ENCODE measurements at regions not wholly inside any gene's neighbourhood (a gene's known extent, or its start where the extent isn't known, plus 50 kb on each side); places are given as distances from the start of the nearest gene placed in this dataset.

GRCh38 chr2:14270036-14270582 is 362.4 kb upstream of the LRATD1 start:
- CTCF ChIA-PET: no interaction called here
- DNase-seq (ENCODE audit: extremely low spot score): no peak
- TF ChIP-seq L3MBTL2 (conservative IDR thresholded peaks at IDR 0.05) (no peak), TARDBP (IDR thresholded peaks at IDR 0.05) (no peak), SP1 (IDR thresholded peaks at IDR 0.05) (no peak), NFRKB (IDR thresholded peaks at IDR 0.05) (no peak), ELF4 (IDR thresholded peaks at IDR 0.05) (no peak), LEF1 (IDR thresholded peaks at IDR 0.05; ENCODE audit: borderline replicate concordance) (no peak), FOXK2 (IDR thresholded peaks at IDR 0.05) (no peak)
- POLR2A ChIA-PET: no interaction called here

- CTCF ChIA-PET: no interaction called here
- TF ChIP-seq BHLHE40 (IDR thresholded peaks at IDR 0.05; ENCODE audit: borderline replicate concordance) (no peak), NFRKB (IDR thresholded peaks at IDR 0.05) (no peak), SUZ12 (IDR thresholded peaks at IDR 0.05) (no peak), ZNF384 (IDR thresholded peaks at IDR 0.05) (no peak)
- POLR2A ChIA-PET: no interaction called here
These were observed 360.0 kb upstream of the LRATD1 start for GRCh38 chr2:14272396-14273075.

GRCh38 chr2:14273650-14274049 is 358.9 kb upstream of the LRATD1 start:
- no peak for DNase-seq (ENCODE audit: extremely low spot score)
- CTCF ChIA-PET: no interaction called here
- POLR2A ChIA-PET: no interaction called here
- TF ChIP-seq HDGF (IDR thresholded peaks at IDR 0.05; ENCODE audit: borderline replicate concordance) (no peak), ZNF384 (IDR thresholded peaks at IDR 0.05) (no peak), ELF4 (IDR thresholded peaks at IDR 0.05) (no peak), CTBP1 (IDR thresholded peaks at IDR 0.05; ENCODE audit: borderline replicate concordance) (no peak), FOXM1 (IDR thresholded peaks at IDR 0.05; ENCODE audit: borderline replicate concordance) (no peak), NFRKB (IDR thresholded peaks at IDR 0.05) (no peak), ARNT (IDR thresholded peaks at IDR 0.05) (no peak), TARDBP (IDR thresholded peaks at IDR 0.05) (no peak), FOXA1 (IDR thresholded peaks at IDR 0.05) (no peak), LEF1 (IDR thresholded peaks at IDR 0.05; ENCODE audit: borderline replicate concordance) (no peak), SP1 (IDR thresholded peaks at IDR 0.05) (no peak)

More at GRCh38 chr2:14272396-14273075, 360.0 kb upstream of the LRATD1 start:
- DNase-seq (ENCODE audit: extremely low spot score): no peak

- ChIA-PET CTCF (no interaction called here), POLR2A (no interaction called here)
- no peak for DNase-seq (ENCODE audit: extremely low spot score)
- TF ChIP-seq TARDBP (IDR thresholded peaks at IDR 0.05) (no peak), FOXK2 (IDR thresholded peaks at IDR 0.05) (no peak)
These were observed 348.3 kb upstream of the LRATD1 start for GRCh38 chr2:14284244-14284643.

GRCh38 chr2:14285812-14286211 is 346.7 kb upstream of the LRATD1 start:
- CTCF ChIA-PET: no interaction called here
- POLR2A ChIA-PET: no interaction called here

GRCh38 chr2:14288016-14288415 is 344.5 kb upstream of the LRATD1 start:
- CTCF ChIA-PET: no interaction called here
- POLR2A ChIA-PET: no interaction called here
- no peak for TF ChIP-seq HDGF (IDR thresholded peaks at IDR 0.05; ENCODE audit: borderline replicate concordance)
- DNase-seq (ENCODE audit: extremely low spot score): no peak

More at GRCh38 chr2:14285812-14286211, 346.7 kb upstream of the LRATD1 start:
- TF ChIP-seq FOXK2 (IDR thresholded peaks at IDR 0.05) (no peak), FOXM1 (IDR thresholded peaks at IDR 0.05; ENCODE audit: borderline replicate concordance) (no peak), LEF1 (IDR thresholded peaks at IDR 0.05; ENCODE audit: borderline replicate concordance) (no peak), ARNT (IDR thresholded peaks at IDR 0.05) (no peak), SUZ12 (IDR thresholded peaks at IDR 0.05) (no peak), L3MBTL2 (conservative IDR thresholded peaks at IDR 0.05) (no peak), HDGF (IDR thresholded peaks at IDR 0.05; ENCODE audit: borderline replicate concordance) (no peak), PKNOX1 (IDR thresholded peaks at IDR 0.05) (no peak), FOXA1 (IDR thresholded peaks at IDR 0.05) (no peak), SP1 (IDR thresholded peaks at IDR 0.05) (no peak), CTBP1 (IDR thresholded peaks at IDR 0.05; ENCODE audit: borderline replicate concordance) (no peak), TARDBP (IDR thresholded peaks at IDR 0.05) (no peak), ELF4 (IDR thresholded peaks at IDR 0.05) (no peak)
- DNase-seq (ENCODE audit: extremely low spot score): no peak

- POLR2A ChIA-PET: no interaction called here
- TF ChIP-seq L3MBTL2 (conservative IDR thresholded peaks at IDR 0.05) (no peak), FOXA1 (IDR thresholded peaks at IDR 0.05) (no peak)
These were observed 339.6 kb upstream of the LRATD1 start for GRCh38 chr2:14292964-14293363.

GRCh38 chr2:14297340-14297739 is 335.2 kb upstream of the LRATD1 start:
- no peak for DNase-seq (ENCODE audit: extremely low spot score)
- no peak for TF ChIP-seq ELF4 (IDR thresholded peaks at IDR 0.05)
- no peak for TF ChIP-seq PKNOX1 (IDR thresholded peaks at IDR 0.05)
- no peak for TF ChIP-seq NFRKB (IDR thresholded peaks at IDR 0.05)
- no peak for TF ChIP-seq LEF1 (IDR thresholded peaks at IDR 0.05; ENCODE audit: borderline replicate concordance)
- TF ChIP-seq HDGF (IDR thresholded peaks at IDR 0.05; ENCODE audit: borderline replicate concordance): no peak
- no peak for TF ChIP-seq L3MBTL2 (conservative IDR thresholded peaks at IDR 0.05)
- no peak for TF ChIP-seq BHLHE40 (IDR thresholded peaks at IDR 0.05; ENCODE audit: borderline replicate concordance)
- POLR2A ChIA-PET: no interaction called here
- CTCF ChIA-PET: no interaction called here

More at GRCh38 chr2:14292964-14293363, 339.6 kb upstream of the LRATD1 start:
- no peak for DNase-seq (ENCODE audit: extremely low spot score)
- CTCF ChIA-PET: no interaction called here

Data from HEK293T (cell line).